Endothelial cell of umbilical vein (primary cell): ENCODE measurements at regions not wholly inside any gene's neighbourhood (a gene's known extent, or its start where the extent isn't known, plus 50 kb on each side); places are given as distances from the start of the nearest gene placed in this dataset.

Experiments
- CTCF ChIP-seq, 2 donors: IDR thresholded peaks; 1 replicate in 1 of 2; 2 replicates in 1 of 2; pipeline ENCODE4 v1.5.1; 2011; ENCODE audit warnings: low read length in 2 of 2, mild to moderate bottlenecking in 2 of 2, moderate library complexity in 2 of 2, control low read depth in 1 of 2, inconsistent platforms in 1 of 2, low read depth in 1 of 2; ENCODE audit not compliant: insufficient read depth in 1 of 2; ENCODE audit errors: extremely low read depth in 1 of 2
- EZH2 ChIP-seq: IDR thresholded peaks from 2 replicates; pipeline ENCODE4 v1.6.1; 2012; ENCODE audit warnings: borderline replicate concordance, low read depth, mild to moderate bottlenecking, moderate library complexity, low read length, inconsistent platforms; ENCODE audit not compliant: severe bottlenecking
- MAX ChIP-seq: IDR thresholded peaks from 2 replicates; pipeline ENCODE4 v1.6.1; 2011; ENCODE audit not compliant: insufficient read depth, insufficient read length
- MYC ChIP-seq: IDR thresholded peaks from one replicate; pipeline ENCODE4 v1.6.1; 2011; ENCODE audit warnings: mild to moderate bottlenecking, low read depth, low read length
- POLR2A ChIP-seq: IDR thresholded peaks from 2 replicates; pipeline ENCODE4 v1.6.1; 2012; ENCODE audit warnings: low read depth, mild to moderate bottlenecking, control low read depth, low read length
- POLR2AphosphoS5 ChIP-seq: IDR thresholded peaks from 2 replicates; pipeline ENCODE4 v1.6.1; 2012; ENCODE audit warnings: low read depth, mild to moderate bottlenecking, control low read depth, low read length, moderate library complexity; ENCODE audit not compliant: insufficient read depth

- TF ChIP-seq POLR2AphosphoS5, result no peak
- TF ChIP-seq CTCF (IDR thresholded peaks at IDR 0.05; ENCODE audit: extremely low read depth in 1 of 2, insufficient read depth in 1 of 2, low read depth in 1 of 2, low read length in 2 of 2), result no peak
- TF ChIP-seq MYC, result no peak
- no peak for TF ChIP-seq POLR2A
- no peak for TF ChIP-seq MAX
- TF ChIP-seq EZH2, result no peak
These were observed 189.0 kb upstream of the FGGY start for GRCh38 chr1:59107916-59108315.
